Endodermal cell (in vitro differentiated cells): ENCODE measurements at regions not wholly inside any gene's neighbourhood (a gene's known extent, or its start where the extent isn't known, plus 50 kb on each side); places are given as distances from the start of the nearest gene placed in this dataset.

ENCODE experiments used
- DNase-seq: peaks from one replicate; pipeline ENCODE4 v3.0.0-alpha.2; 2017
- H3K27ac ChIP-seq: 2 replicates; pipeline ENCODE4 v1.5.1; 2013; ENCODE audit warnings: mild to moderate bottlenecking, low read depth, low read length, moderate library complexity
- H3K27me3 ChIP-seq: 2 replicates; pipeline ENCODE4 v1.6.1; 2013; ENCODE audit warnings: mild to moderate bottlenecking, low read length, moderate library complexity; ENCODE audit not compliant: insufficient read depth, control insufficient read depth, poor library complexity, severe bottlenecking
- H3K36me3 ChIP-seq: 2 replicates; pipeline ENCODE4 v1.7.0; 2013; ENCODE audit warnings: mild to moderate bottlenecking, low read length, moderate library complexity; ENCODE audit not compliant: control insufficient read depth, insufficient read depth
- H3K4me1 ChIP-seq: one replicate; pipeline ENCODE4 v1.7.0; 2013; ENCODE audit warnings: low read length; ENCODE audit not compliant: control insufficient read depth, insufficient read depth
- H3K4me3 ChIP-seq: 2 replicates; pipeline ENCODE4 v1.5.1; 2013; ENCODE audit warnings: mild to moderate bottlenecking, low read length, moderate library complexity
- H3K9ac ChIP-seq: 2 replicates; pipeline ENCODE4 v1.6.1; 2013; ENCODE audit warnings: mild to moderate bottlenecking, low read length, moderate library complexity; ENCODE audit not compliant: poor library complexity, severe bottlenecking; ENCODE audit errors: extremely low read depth
- H3K9me3 ChIP-seq: 2 replicates; pipeline ENCODE4 v1.6.1; 2013; ENCODE audit warnings: mild to moderate bottlenecking, low read length, moderate library complexity; ENCODE audit not compliant: control insufficient read depth
- H3K27ac Mint-ChIP-seq: 2 replicates; pipeline ENCODE4 v1.8.0; 2020; ENCODE audit warnings: mixed read lengths
- H3K27me3 Mint-ChIP-seq: 2 replicates; pipeline ENCODE4 v1.8.0; 2021; ENCODE audit warnings: mild to moderate bottlenecking, mixed read lengths; ENCODE audit not compliant: insufficient read depth
- H3K36me3 Mint-ChIP-seq: 2 replicates; pipeline ENCODE4 v1.8.0; 2020; ENCODE audit warnings: low read depth, mixed read lengths
- H3K4me1 Mint-ChIP-seq: 2 replicates; pipeline ENCODE4 v1.8.0; 2020; ENCODE audit warnings: mixed read lengths
- H3K4me3 Mint-ChIP-seq: 2 replicates; pipeline ENCODE4 v1.8.0; 2020; ENCODE audit warnings: mild to moderate bottlenecking, moderate library complexity, mixed read lengths
- H3K9me3 Mint-ChIP-seq: 2 replicates; pipeline ENCODE4 v1.8.0; 2020; ENCODE audit warnings: mild to moderate bottlenecking, mixed read lengths
- CTCF ChIP-seq: fragments of 200-600 bp; sonication (generic); conservative IDR thresholded peaks from 2 replicates; pipeline ENCODE4 v1.5.0; 2021; ENCODE audit warnings: antibody characterized with exemption, mild to moderate bottlenecking
- WGBS, 2 experiments: methylation state at CpG; one replicate each; pipeline versions ENCODE4 v1.1.5 to v1.1.7; 2013; ENCODE audit warnings: missing lambda C conversion rate in 2 of 2, mixed read lengths in 1 of 2; ENCODE audit not compliant: insufficient coverage in 1 of 2, insufficient read length in 1 of 2; 5-methylcytosine and 5-hydroxymethylcytosine counted together

DNA sequence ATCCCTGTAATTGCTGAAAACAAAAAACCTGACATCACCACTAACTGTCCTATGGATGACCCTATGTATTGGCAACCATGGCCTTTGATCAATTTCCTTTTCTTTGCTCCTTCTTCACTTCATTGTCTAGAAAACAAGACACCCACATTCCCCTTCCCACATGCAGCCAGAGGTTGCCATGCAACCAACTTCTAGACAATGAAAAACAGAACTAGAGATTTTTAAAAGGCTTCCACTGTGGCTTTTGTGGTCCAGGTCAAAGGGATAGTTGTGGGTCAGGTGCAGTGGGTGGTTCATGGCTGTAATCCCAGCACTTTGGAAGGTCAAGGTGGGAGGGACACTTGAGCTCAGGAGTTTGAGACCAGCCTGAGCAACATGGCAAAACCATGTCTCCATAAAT lies 139.3 kb upstream of the DOK6 start:
- peaks cover 13% of the 10 kb centered on the region for H3K9me3 Mint-ChIP-seq
- H3K9me3 ChIP-seq, result peaks cover 4% of the 10 kb centered on the region

GRCh38 chr18:69265656-69266055 lies 135.0 kb upstream of the DOK6 start:
- H3K27ac ChIP-seq, result no peak overlapping the region
- no peak for DNase-seq
- H3K27me3 Mint-ChIP-seq, result no peaks in the 10 kb centered on the region
- TF ChIP-seq CTCF, result no peak
- H3K4me3 Mint-ChIP-seq, result no peak overlapping the region
- no peak overlapping the region for H3K9ac ChIP-seq
- H3K27me3 ChIP-seq, result no peaks in the 10 kb centered on the region
- H3K4me3 ChIP-seq, result no peak overlapping the region
- peaks cover 36% of the 10 kb centered on the region for H3K9me3 Mint-ChIP-seq
- no peak overlapping the region for H3K27ac Mint-ChIP-seq
- no peaks in the 10 kb centered on the region for H3K36me3 ChIP-seq
- no peaks in the 10 kb centered on the region for H3K4me1 ChIP-seq
- no peaks in the 10 kb centered on the region for H3K4me1 Mint-ChIP-seq
- peaks cover 27% of the 10 kb centered on the region for H3K9me3 ChIP-seq
- H3K36me3 Mint-ChIP-seq, result no peaks in the 10 kb centered on the region

More for the DNA sequence above, 139.3 kb upstream of the DOK6 start:
- Mint-ChIP-seq H3K27me3 (no peaks in the 10 kb centered on the region), H3K4me3 (no peak overlapping the region), H3K4me1 (no peaks in the 10 kb centered on the region), H3K27ac (no peak overlapping the region), H3K36me3 (no peaks in the 10 kb centered on the region)
- no peak for DNase-seq
- H3K27me3 ChIP-seq, result no peaks in the 10 kb centered on the region
- TF ChIP-seq CTCF, result no peak
- no peak overlapping the region for H3K4me3 ChIP-seq
- no peaks in the 10 kb centered on the region for H3K36me3 ChIP-seq
- no peaks in the 10 kb centered on the region for H3K4me1 ChIP-seq
- no peak overlapping the region for H3K27ac ChIP-seq
- H3K9ac ChIP-seq, result no peak overlapping the region

DNA sequence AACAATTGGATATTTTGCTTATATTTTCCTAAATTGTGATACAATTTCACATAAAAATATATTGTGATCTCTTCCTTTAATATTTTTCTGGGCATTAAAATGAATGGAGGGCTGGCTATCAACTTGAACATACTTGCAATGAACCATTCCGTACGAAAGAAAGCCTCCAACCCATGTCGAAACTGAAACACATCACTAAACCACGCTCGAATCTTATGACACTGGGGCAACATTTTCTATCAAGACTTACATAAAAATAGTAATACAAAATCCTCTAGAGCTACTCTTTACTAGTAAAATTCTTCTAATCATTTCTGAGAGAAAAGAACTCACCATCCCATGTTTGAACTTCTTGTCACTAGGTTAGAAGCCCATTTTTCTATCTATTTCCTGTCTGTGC lies 132.8 kb upstream of the DOK6 start:
- H3K9me3 ChIP-seq, result peaks cover 27% of the 10 kb centered on the region
- H3K9ac ChIP-seq, result no peak overlapping the region
- H3K27ac ChIP-seq, result no peak overlapping the region
- DNase-seq, result no peak
- Mint-ChIP-seq H3K4me3 (no peak overlapping the region), H3K27me3 (no peaks in the 10 kb centered on the region), H3K27ac (no peak overlapping the region), H3K4me1 (no peaks in the 10 kb centered on the region), H3K9me3 (peaks cover 32% of the 10 kb centered on the region), H3K36me3 (no peaks in the 10 kb centered on the region)
- no peaks in the 10 kb centered on the region for H3K27me3 ChIP-seq
- WGBS, 2 experiments, result 89 to 92% methylated on average over 5 of the region's 5 CpGs
- no peak overlapping the region for H3K4me3 ChIP-seq
- TF ChIP-seq CTCF, result no peak
- no peaks in the 10 kb centered on the region for H3K4me1 ChIP-seq
- H3K36me3 ChIP-seq, result no peaks in the 10 kb centered on the region
